ENCODE measurements at regions not wholly inside any gene's neighbourhood (a gene's known extent, or its start where the extent isn't known, plus 50 kb on each side); places are given as distances from the start of the nearest gene placed in this dataset.

- DNase-seq (ENCODE audit: low spot score), result no peak
Observed at GRCh38 chrX:13266641-13267345, 53.1 kb downstream of the ATXN3L start.

- DNase-seq (ENCODE audit: low spot score), result no peak
Observed at GRCh38 chrX:13265549-13266132, 54.2 kb downstream of the ATXN3L start.

- DNase-seq (ENCODE audit: low spot score), result no peak
Observed at GRCh38 chrX:13265111-13265510, 54.7 kb downstream of the ATXN3L start.

- no peak for DNase-seq (ENCODE audit: low spot score)
Observed at GRCh38 chrX:13263560-13264251, 56.1 kb downstream of the ATXN3L start.

GRCh38 chrX:13261348-13261747 is 58.5 kb downstream of the ATXN3L start:
- DNase-seq (ENCODE audit: low spot score), result no peak

- DNase-seq (ENCODE audit: low spot score), result no peak
Observed at GRCh38 chrX:13260598-13260997, 59.3 kb downstream of the ATXN3L start.

- DNase-seq (ENCODE audit: low spot score), result no peak
Observed at GRCh38 chrX:13258725-13259124, 61.1 kb downstream of the ATXN3L start.

- DNase-seq (ENCODE audit: low spot score), result no peak
Observed at GRCh38 chrX:13258052-13258444, 61.8 kb downstream of the ATXN3L start.

GRCh38 chrX:13257223-13258051 is 62.4 kb downstream of the ATXN3L start:
- DNase-seq (ENCODE audit: low spot score), result no peak

- DNase-seq (ENCODE audit: low spot score), result no peak
Observed at GRCh38 chrX:13256603-13257002, 63.2 kb downstream of the ATXN3L start.

- DNase-seq (ENCODE audit: low spot score), result no peak
Observed at GRCh38 chrX:13254870-13255269, 65.0 kb downstream of the ATXN3L start.

GRCh38 chrX:13254076-13254785 is 65.6 kb downstream of the ATXN3L start:
- no peak for DNase-seq (ENCODE audit: low spot score)

- DNase-seq (ENCODE audit: low spot score), result no peak
Observed at GRCh38 chrX:13253223-13253622, 66.6 kb downstream of the ATXN3L start.

- DNase-seq (ENCODE audit: low spot score), result no peak
Observed at GRCh38 chrX:13252726-13253125, 67.1 kb downstream of the ATXN3L start.

- DNase-seq (ENCODE audit: low spot score), result no peak
Observed at GRCh38 chrX:13250826-13251580, 68.8 kb downstream of the ATXN3L start.

- no peak for DNase-seq (ENCODE audit: low spot score)
Observed at GRCh38 chrX:13248867-13249486, 70.9 kb downstream of the ATXN3L start.

GRCh38 chrX:13239272-13239671 is 80.6 kb downstream of the ATXN3L start:
- DNase-seq (ENCODE audit: low spot score), result no peak

- no peak for DNase-seq (ENCODE audit: low spot score)
Observed at GRCh38 chrX:13235930-13236329, 83.9 kb downstream of the ATXN3L start.

- DNase-seq (ENCODE audit: low spot score), result no peak
Observed at GRCh38 chrX:13232484-13232883, 87.4 kb downstream of the ATXN3L start.

- no peak for DNase-seq (ENCODE audit: low spot score)
Observed at GRCh38 chrX:13226214-13226613, 93.6 kb downstream of the ATXN3L start.

Measured in LoVo (cell line).